ENCODE measurements at regions not wholly inside any gene's neighbourhood (a gene's known extent, or its start where the extent isn't known, plus 50 kb on each side); places are given as distances from the start of the nearest gene placed in this dataset.

DNA sequence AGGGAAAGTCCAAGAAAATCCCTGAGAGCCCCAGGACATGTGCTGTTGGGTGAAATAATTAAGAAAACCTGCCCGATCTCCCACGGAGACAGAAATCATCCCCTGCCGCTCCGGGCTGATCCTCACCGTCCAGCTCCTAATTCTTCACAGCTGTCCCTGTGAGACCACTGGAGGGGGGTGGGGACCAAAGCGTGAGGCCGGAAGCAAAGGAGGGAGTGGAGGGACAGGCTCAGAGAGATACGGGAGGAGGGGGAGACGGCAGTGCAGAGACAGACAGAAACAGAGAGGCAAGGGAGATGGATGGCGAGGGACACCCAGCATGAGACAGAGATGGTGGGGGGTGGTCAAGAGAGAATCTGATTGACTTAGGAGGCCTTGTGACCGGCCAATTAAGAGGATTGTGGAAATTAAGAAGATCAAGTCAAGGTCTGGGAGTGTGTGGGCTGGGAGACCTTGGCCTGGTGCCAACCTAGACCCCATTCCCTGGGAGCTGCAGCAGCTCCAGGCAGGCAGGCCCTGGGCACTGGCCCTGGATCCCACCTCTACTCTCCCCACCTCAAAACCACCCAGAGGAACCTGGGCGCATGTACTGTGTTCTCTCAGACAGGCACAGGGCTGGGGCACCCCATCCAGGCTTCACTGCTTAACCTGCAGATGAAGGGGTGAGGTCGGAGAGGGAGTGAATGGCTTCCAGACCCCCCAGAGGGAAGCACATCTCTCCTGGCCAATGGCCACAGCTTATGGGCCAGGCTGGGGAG is 113.2 kb upstream of the ALDH1A3 start:
- peak overlapping the region; percentile 36 for H2BK15ac ChIP-seq (ENCODE audit: low read depth, poor library complexity, severe bottlenecking)
- H3K18ac ChIP-seq (ENCODE audit: low read depth in 1 of 2, low read length in 2 of 2), result peak overlapping the region in 1 of 2 experiments; percentile 60
- no peak overlapping the region for H2AFZ ChIP-seq (ENCODE audit: low read depth, low read length)
- peaks cover 0 to 8% of the 10 kb centered on the region in 2 experiments for H3K27me3 ChIP-seq (ENCODE audit: control insufficient read depth in 1 of 2, insufficient read depth in 1 of 2, low read length in 2 of 2)
- no peak overlapping the region for H4K91ac ChIP-seq (ENCODE audit: low read length)
- H2BK120ac ChIP-seq (ENCODE audit: low read depth, low read length), result peak overlapping the region; percentile 34
- H3K14ac ChIP-seq (ENCODE audit: low read length in 2 of 2), result no peak overlapping the region
- DNase-seq, result no peak
- no peak overlapping the region for H3K27ac ChIP-seq (ENCODE audit: low read length, poor library complexity, severe bottlenecking)
- H3K4ac ChIP-seq (ENCODE audit: low read depth in 1 of 2, low read length in 2 of 2), result no peak overlapping the region
- H3K4me1 ChIP-seq (ENCODE audit: control insufficient read depth, insufficient read depth, low read depth, low read length), result peaks cover 7% of the 10 kb centered on the region
- no peak overlapping the region for H2BK5ac ChIP-seq (ENCODE audit: low read depth, low read length, poor library complexity, severe bottlenecking)
- no peaks in the 10 kb centered on the region for H3K79me1 ChIP-seq (replicated peaks; ENCODE audit: low read length, poor library complexity, severe bottlenecking)
- no peak overlapping the region for H3K4me3 ChIP-seq (ENCODE audit: insufficient read depth in 1 of 2, low read depth in 1 of 2, low read length in 2 of 2)
- peak overlapping the region; percentile 73 for H4K8ac ChIP-seq (ENCODE audit: low read length)
- H2BK12ac ChIP-seq (ENCODE audit: low read length in 2 of 2), result peak overlapping the region; percentile 6 to 61
- no peak overlapping the region for H3K4me2 ChIP-seq (ENCODE audit: low read length, poor library complexity, severe bottlenecking)
- no peak overlapping the region for H2AK5ac ChIP-seq (ENCODE audit: low read length, severe bottlenecking)
- H3K36me3 ChIP-seq (ENCODE audit: control insufficient read depth in 1 of 2, insufficient read depth in 2 of 2, low read depth in 1 of 2, low read length in 2 of 2), result no peaks in the 10 kb centered on the region
- WGBS, result 49% methylated on average over 12 of the region's 13 CpGs
- H3K9me3 ChIP-seq (ENCODE audit: control insufficient read depth, low read length), result no peaks in the 10 kb centered on the region
- H3K23ac ChIP-seq (ENCODE audit: low read length in 2 of 2), result no peak overlapping the region
- H3K9ac ChIP-seq (ENCODE audit: low read length), result peak overlapping the region; percentile 30

DNA sequence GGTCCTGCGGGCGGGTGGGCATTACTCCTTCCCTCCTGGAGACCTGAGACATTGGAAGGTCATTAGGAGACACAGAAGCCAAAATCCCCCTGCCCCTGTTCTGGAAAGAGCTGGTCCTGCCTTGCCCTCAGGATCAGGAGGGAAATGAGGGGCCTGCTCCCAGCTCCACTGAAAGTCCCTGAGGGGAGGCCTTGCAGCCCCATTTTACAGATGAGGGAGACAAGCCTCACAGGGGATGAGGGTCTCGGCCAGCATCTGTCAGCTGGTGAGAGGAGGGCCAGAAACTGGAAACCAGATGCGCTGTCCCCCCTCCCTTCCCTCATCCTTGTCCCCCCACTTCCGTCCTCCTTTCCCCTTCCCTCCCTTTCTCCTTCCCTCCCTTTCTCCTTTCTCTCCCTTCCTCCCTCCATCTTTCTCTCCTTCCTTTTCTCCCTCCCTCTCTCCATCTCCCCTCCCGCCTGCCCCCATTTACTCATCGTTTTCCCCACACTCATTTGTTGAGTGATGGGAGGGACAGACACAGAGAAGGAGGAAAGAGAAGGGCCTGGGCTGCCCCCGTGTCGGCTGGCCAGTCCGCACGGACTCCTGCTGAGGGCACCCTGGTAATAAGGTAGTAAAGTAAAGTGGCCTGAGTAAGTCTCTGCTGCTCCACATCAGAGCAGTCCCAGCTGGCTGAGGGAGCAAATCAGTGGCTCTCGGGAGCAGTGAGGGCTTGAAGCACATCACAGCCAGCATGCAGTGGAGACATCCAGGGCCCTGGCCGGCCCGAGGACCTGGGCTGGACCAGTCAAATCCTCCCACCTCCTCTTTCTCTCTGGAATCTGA is 112.4 kb upstream of the ALDH1A3 start:
- Histone ChIP-seq H3K79me1 (replicated peaks; ENCODE audit: low read length, poor library complexity, severe bottlenecking) (no peaks in the 10 kb centered on the region), H2BK5ac (ENCODE audit: low read depth, low read length, poor library complexity, severe bottlenecking) (no peak overlapping the region), H4K91ac (ENCODE audit: low read length) (no peak overlapping the region), H4K8ac (ENCODE audit: low read length) (peak overlapping the region; percentile 73), H3K14ac (ENCODE audit: low read length in 2 of 2) (peak overlapping the region in 1 of 2 experiments; percentile 38), H2BK120ac (ENCODE audit: low read depth, low read length) (no peak overlapping the region), H3K4ac (ENCODE audit: low read depth in 1 of 2, low read length in 2 of 2) (no peak overlapping the region), H2AK5ac (ENCODE audit: low read length, severe bottlenecking) (no peak overlapping the region), H3K18ac (ENCODE audit: low read depth in 1 of 2, low read length in 2 of 2) (no peak overlapping the region), H3K27ac (ENCODE audit: low read length, poor library complexity, severe bottlenecking) (no peak overlapping the region), H2AFZ (ENCODE audit: low read depth, low read length) (no peak overlapping the region), H2BK15ac (ENCODE audit: low read depth, poor library complexity, severe bottlenecking) (no peak overlapping the region), H3K36me3 (ENCODE audit: control insufficient read depth in 1 of 2, insufficient read depth in 2 of 2, low read depth in 1 of 2, low read length in 2 of 2) (no peaks in the 10 kb centered on the region), H3K4me1 (ENCODE audit: control insufficient read depth, insufficient read depth, low read depth, low read length) (peaks cover 7% of the 10 kb centered on the region), H3K4me2 (ENCODE audit: low read length, poor library complexity, severe bottlenecking) (no peak overlapping the region), H3K9me3 (ENCODE audit: control insufficient read depth, low read length) (no peaks in the 10 kb centered on the region), H2BK12ac (ENCODE audit: low read length in 2 of 2) (no peak overlapping the region), H3K27me3 (ENCODE audit: control insufficient read depth in 1 of 2, insufficient read depth in 1 of 2, low read length in 2 of 2) (peaks cover 0 to 8% of the 10 kb centered on the region in 2 experiments), H3K23ac (ENCODE audit: low read length in 2 of 2) (no peak overlapping the region), H3K9ac (ENCODE audit: low read length) (no peak overlapping the region), H3K4me3 (ENCODE audit: insufficient read depth in 1 of 2, low read depth in 1 of 2, low read length in 2 of 2) (no peak overlapping the region)
- DNase-seq, result no peak
- 88% methylated on average over 10 of the region's 14 CpGs for WGBS

DNA sequence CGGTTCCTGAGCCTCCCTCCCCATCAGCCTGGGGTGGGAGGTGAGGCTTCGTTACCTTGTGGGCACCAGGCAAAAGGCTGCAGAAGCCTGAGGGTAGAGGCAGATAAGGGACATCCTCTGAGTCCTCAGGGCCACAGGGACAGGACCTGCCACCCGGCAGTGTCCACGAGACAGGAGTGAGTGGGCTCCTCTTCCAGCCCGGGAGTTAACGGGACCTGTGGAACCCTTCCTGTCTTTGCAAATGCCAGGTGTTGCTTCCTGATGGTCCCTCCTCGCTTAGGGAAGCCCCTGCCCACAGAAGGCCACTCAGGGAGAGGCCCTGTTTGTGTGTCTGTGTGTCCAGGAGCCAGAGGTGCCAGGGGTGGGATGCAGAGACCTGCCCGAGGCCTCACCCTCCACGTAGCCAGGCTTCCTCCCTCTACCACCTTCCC is 111.1 kb upstream of the ALDH1A3 start:
- Histone ChIP-seq H3K4me1 (ENCODE audit: control insufficient read depth, insufficient read depth, low read depth, low read length) (peaks cover 7% of the 10 kb centered on the region), H3K79me1 (replicated peaks; ENCODE audit: low read length, poor library complexity, severe bottlenecking) (no peaks in the 10 kb centered on the region), H3K9me3 (ENCODE audit: control insufficient read depth, low read length) (no peaks in the 10 kb centered on the region), H3K27me3 (ENCODE audit: control insufficient read depth in 1 of 2, insufficient read depth in 1 of 2, low read length in 2 of 2) (peaks cover 0 to 8% of the 10 kb centered on the region in 2 experiments), H2AK5ac (ENCODE audit: low read length, severe bottlenecking) (no peak overlapping the region), H3K23ac (ENCODE audit: low read length in 2 of 2) (no peak overlapping the region), H3K27ac (ENCODE audit: low read length, poor library complexity, severe bottlenecking) (no peak overlapping the region), H2BK15ac (ENCODE audit: low read depth, poor library complexity, severe bottlenecking) (no peak overlapping the region), H4K91ac (ENCODE audit: low read length) (no peak overlapping the region), H3K4ac (ENCODE audit: low read depth in 1 of 2, low read length in 2 of 2) (no peak overlapping the region), H3K4me3 (ENCODE audit: insufficient read depth in 1 of 2, low read depth in 1 of 2, low read length in 2 of 2) (no peak overlapping the region), H3K18ac (ENCODE audit: low read depth in 1 of 2, low read length in 2 of 2) (no peak overlapping the region), H3K14ac (ENCODE audit: low read length in 2 of 2) (no peak overlapping the region), H2AFZ (ENCODE audit: low read depth, low read length) (no peak overlapping the region), H2BK12ac (ENCODE audit: low read length in 2 of 2) (peak overlapping the region in 1 of 2 experiments; percentile 47), H3K4me2 (ENCODE audit: low read length, poor library complexity, severe bottlenecking) (no peak overlapping the region), H2BK5ac (ENCODE audit: low read depth, low read length, poor library complexity, severe bottlenecking) (no peak overlapping the region), H3K36me3 (ENCODE audit: control insufficient read depth in 1 of 2, insufficient read depth in 2 of 2, low read depth in 1 of 2, low read length in 2 of 2) (no peaks in the 10 kb centered on the region), H3K9ac (ENCODE audit: low read length) (no peak overlapping the region), H4K8ac (ENCODE audit: low read length) (no peak overlapping the region), H2BK120ac (ENCODE audit: low read depth, low read length) (no peak overlapping the region)
- DNase-seq, result no peak
- 95% methylated on average over 8 of the region's 9 CpGs for WGBS

All from mesenchymal stem cell (in vitro differentiated cells and primary cell).